ENCODE measurements at regions not wholly inside any gene's neighbourhood (a gene's known extent, or its start where the extent isn't known, plus 50 kb on each side); places are given as distances from the start of the nearest gene placed in this dataset.

- Histone ChIP-seq H3K27me3 (ENCODE audit: control insufficient read depth, insufficient read depth, low read length) (no peaks in the 10 kb centered on the region), H3K36me3 (replicated peaks; ENCODE audit: control insufficient read depth, insufficient read depth, low read length) (no peaks in the 10 kb centered on the region), H3K4me3 (ENCODE audit: insufficient read depth, low read depth, low read length) (no peak overlapping the region)
- no peak for DNase-seq
These were observed 250.3 kb upstream of the SOX2 start for GRCh38 chr3:181461381-181461780.

GRCh38 chr3:181459516-181459915, 252.2 kb upstream of the SOX2 start:
- Histone ChIP-seq H3K36me3 (replicated peaks; ENCODE audit: control insufficient read depth, insufficient read depth, low read length) (no peaks in the 10 kb centered on the region), H3K4me3 (ENCODE audit: insufficient read depth, low read depth, low read length) (no peak overlapping the region), H3K27me3 (ENCODE audit: control insufficient read depth, insufficient read depth, low read length) (no peaks in the 10 kb centered on the region)
- DNase-seq: no peak

- DNase-seq: no peak
- Histone ChIP-seq H3K36me3 (replicated peaks; ENCODE audit: control insufficient read depth, insufficient read depth, low read length) (no peaks in the 10 kb centered on the region), H3K27me3 (ENCODE audit: control insufficient read depth, insufficient read depth, low read length) (no peaks in the 10 kb centered on the region), H3K4me3 (ENCODE audit: insufficient read depth, low read depth, low read length) (no peak overlapping the region)
These were observed 252.9 kb upstream of the SOX2 start for GRCh38 chr3:181458857-181459256.

GRCh38 chr3:181457756-181458155, 254.0 kb upstream of the SOX2 start:
- Histone ChIP-seq H3K27me3 (ENCODE audit: control insufficient read depth, insufficient read depth, low read length) (no peaks in the 10 kb centered on the region), H3K4me3 (ENCODE audit: insufficient read depth, low read depth, low read length) (no peak overlapping the region), H3K36me3 (replicated peaks; ENCODE audit: control insufficient read depth, insufficient read depth, low read length) (no peaks in the 10 kb centered on the region)
- DNase-seq: no peak

GRCh38 chr3:181457190-181457589, 254.5 kb upstream of the SOX2 start:
- DNase-seq: no peak
- Histone ChIP-seq H3K4me3 (ENCODE audit: insufficient read depth, low read depth, low read length) (no peak overlapping the region), H3K36me3 (replicated peaks; ENCODE audit: control insufficient read depth, insufficient read depth, low read length) (no peaks in the 10 kb centered on the region), H3K27me3 (ENCODE audit: control insufficient read depth, insufficient read depth, low read length) (no peaks in the 10 kb centered on the region)

GRCh38 chr3:181455276-181455675, 256.4 kb upstream of the SOX2 start:
- H3K36me3 ChIP-seq (replicated peaks; ENCODE audit: control insufficient read depth, insufficient read depth, low read length): no peaks in the 10 kb centered on the region
- no peak for DNase-seq
- H3K27me3 ChIP-seq (ENCODE audit: control insufficient read depth, insufficient read depth, low read length): no peaks in the 10 kb centered on the region
- H3K4me3 ChIP-seq (ENCODE audit: insufficient read depth, low read depth, low read length): no peak overlapping the region

GRCh38 chr3:181454451-181455027, 257.2 kb upstream of the SOX2 start:
- H3K36me3 ChIP-seq (replicated peaks; ENCODE audit: control insufficient read depth, insufficient read depth, low read length): no peaks in the 10 kb centered on the region
- H3K4me3 ChIP-seq (ENCODE audit: insufficient read depth, low read depth, low read length): no peak overlapping the region
- DNase-seq: no peak
- no peaks in the 10 kb centered on the region for H3K27me3 ChIP-seq (ENCODE audit: control insufficient read depth, insufficient read depth, low read length)

GRCh38 chr3:181446741-181447140, 265.0 kb upstream of the SOX2 start:
- Histone ChIP-seq H3K36me3 (replicated peaks; ENCODE audit: control insufficient read depth, insufficient read depth, low read length) (no peaks in the 10 kb centered on the region), H3K27me3 (ENCODE audit: control insufficient read depth, insufficient read depth, low read length) (no peaks in the 10 kb centered on the region), H3K4me3 (ENCODE audit: insufficient read depth, low read depth, low read length) (no peak overlapping the region)
- no peak for DNase-seq

- Histone ChIP-seq H3K36me3 (replicated peaks; ENCODE audit: control insufficient read depth, insufficient read depth, low read length) (no peaks in the 10 kb centered on the region), H3K4me3 (ENCODE audit: insufficient read depth, low read depth, low read length) (no peak overlapping the region), H3K27me3 (ENCODE audit: control insufficient read depth, insufficient read depth, low read length) (no peaks in the 10 kb centered on the region)
- DNase-seq: no peak
These were observed 269.7 kb upstream of the SOX2 start for GRCh38 chr3:181442066-181442465.

GRCh38 chr3:181432992-181433391, 278.7 kb upstream of the SOX2 start:
- Histone ChIP-seq H3K36me3 (replicated peaks; ENCODE audit: control insufficient read depth, insufficient read depth, low read length) (no peaks in the 10 kb centered on the region), H3K4me3 (ENCODE audit: insufficient read depth, low read depth, low read length) (no peak overlapping the region), H3K27me3 (ENCODE audit: control insufficient read depth, insufficient read depth, low read length) (no peaks in the 10 kb centered on the region)
- DNase-seq: no peak

GRCh38 chr3:181431748-181432147, 280.0 kb upstream of the SOX2 start:
- no peak overlapping the region for H3K4me3 ChIP-seq (ENCODE audit: insufficient read depth, low read depth, low read length)
- H3K27me3 ChIP-seq (ENCODE audit: control insufficient read depth, insufficient read depth, low read length): no peaks in the 10 kb centered on the region
- DNase-seq: no peak
- no peaks in the 10 kb centered on the region for H3K36me3 ChIP-seq (replicated peaks; ENCODE audit: control insufficient read depth, insufficient read depth, low read length)

GRCh38 chr3:181425074-181425473, 286.7 kb upstream of the SOX2 start:
- Histone ChIP-seq H3K27me3 (ENCODE audit: control insufficient read depth, insufficient read depth, low read length) (no peaks in the 10 kb centered on the region), H3K4me3 (ENCODE audit: insufficient read depth, low read depth, low read length) (no peak overlapping the region), H3K36me3 (replicated peaks; ENCODE audit: control insufficient read depth, insufficient read depth, low read length) (no peaks in the 10 kb centered on the region)
- DNase-seq: no peak

- Histone ChIP-seq H3K36me3 (replicated peaks; ENCODE audit: control insufficient read depth, insufficient read depth, low read length) (no peaks in the 10 kb centered on the region), H3K4me3 (ENCODE audit: insufficient read depth, low read depth, low read length) (no peak overlapping the region), H3K27me3 (ENCODE audit: control insufficient read depth, insufficient read depth, low read length) (no peaks in the 10 kb centered on the region)
- no peak for DNase-seq
These were observed 293.5 kb upstream of the SOX2 start for GRCh38 chr3:181418233-181418632.

GRCh38 chr3:181417748-181418147, 294.0 kb upstream of the SOX2 start:
- DNase-seq: no peak

GRCh38 chr3:181410870-181411269, 300.9 kb upstream of the SOX2 start:
- DNase-seq: no peak
- Histone ChIP-seq H3K36me3 (replicated peaks; ENCODE audit: control insufficient read depth, insufficient read depth, low read length) (no peaks in the 10 kb centered on the region), H3K4me3 (ENCODE audit: insufficient read depth, low read depth, low read length) (no peak overlapping the region), H3K27me3 (ENCODE audit: control insufficient read depth, insufficient read depth, low read length) (no peaks in the 10 kb centered on the region)

More at GRCh38 chr3:181417748-181418147, 294.0 kb upstream of the SOX2 start:
- Histone ChIP-seq H3K4me3 (ENCODE audit: insufficient read depth, low read depth, low read length) (no peak overlapping the region), H3K27me3 (ENCODE audit: control insufficient read depth, insufficient read depth, low read length) (no peaks in the 10 kb centered on the region), H3K36me3 (replicated peaks; ENCODE audit: control insufficient read depth, insufficient read depth, low read length) (no peaks in the 10 kb centered on the region)
